NCI-H2081 (cell line): ENCODE measurements at regions not wholly inside any gene's neighbourhood (a gene's known extent, or its start where the extent isn't known, plus 50 kb on each side); places are given as distances from the start of the nearest gene placed in this dataset.
"Not testable (repeated sequence)": the region's sequence is repeated elsewhere in the genome, so short reads cannot be mapped to it uniquely, and the experiment has no call there.

Experiments used
- DNase-seq, 2 experiments: peaks; one replicate each; lab custom pipeline; 2025; lab: John Stamatoyannopoulos, UW

DNA sequence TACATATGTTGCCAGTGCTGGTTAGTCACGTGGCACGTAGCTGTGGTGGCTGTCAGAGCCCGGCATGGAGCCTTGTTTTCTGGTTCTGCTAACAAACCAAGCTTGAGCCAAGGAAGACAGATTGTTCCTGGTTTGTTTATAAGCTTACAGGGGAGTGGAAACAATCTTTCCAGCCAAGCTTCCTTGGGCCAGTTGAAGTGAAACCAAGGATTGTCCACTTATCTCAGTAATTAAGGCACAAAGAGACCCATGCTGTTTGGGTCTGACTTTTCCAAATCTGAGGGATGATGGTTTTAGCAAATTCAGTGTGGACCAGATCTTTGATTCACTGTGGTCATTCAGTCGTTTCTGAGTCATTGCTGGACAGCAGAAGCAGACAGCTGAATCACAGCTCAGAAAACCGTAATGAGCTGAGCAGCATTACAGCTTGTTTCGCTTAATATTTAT lies 297.3 kb upstream of the COBL start:
- DNase-seq: no peak

DNA sequence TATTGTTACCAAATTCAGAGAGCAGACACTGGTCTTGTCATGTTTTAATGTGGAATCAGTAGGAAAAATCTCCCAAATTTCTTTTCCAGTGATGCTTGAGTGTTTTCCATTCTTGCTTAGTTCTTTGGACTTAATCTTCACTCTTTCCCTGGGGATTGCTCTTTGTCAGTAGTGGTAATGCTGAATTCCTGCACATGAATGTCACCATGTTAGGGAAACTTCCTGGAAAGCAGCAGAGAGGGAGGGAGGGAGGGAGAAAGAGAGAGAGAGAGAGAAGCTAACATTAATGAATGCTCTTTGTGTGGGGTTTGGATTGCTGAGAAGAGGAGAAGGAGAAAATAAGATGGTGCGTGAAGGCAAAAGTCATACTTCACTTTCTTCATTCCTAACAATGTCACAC lies 295.3 kb upstream of the COBL start:
- no peak for DNase-seq

DNA sequence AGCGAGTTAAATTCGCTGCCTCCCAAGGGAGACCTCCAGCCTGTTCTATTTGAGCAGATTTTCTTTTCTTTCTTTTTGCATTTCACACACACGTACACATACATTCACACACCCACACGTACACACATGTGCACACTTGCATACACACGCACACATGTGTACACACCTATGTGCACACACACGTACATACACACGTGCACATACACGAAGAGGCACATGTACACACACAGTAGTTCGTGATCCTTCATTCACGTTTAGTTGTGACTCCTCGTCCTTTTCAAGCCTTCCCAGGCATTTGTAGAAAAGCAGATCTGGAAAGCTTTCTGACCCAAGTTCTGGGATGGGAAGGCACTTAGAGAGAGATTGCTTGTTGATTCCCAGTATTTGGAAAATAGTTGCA lies 290.8 kb upstream of the COBL start:
- DNase-seq: no peak

DNA sequence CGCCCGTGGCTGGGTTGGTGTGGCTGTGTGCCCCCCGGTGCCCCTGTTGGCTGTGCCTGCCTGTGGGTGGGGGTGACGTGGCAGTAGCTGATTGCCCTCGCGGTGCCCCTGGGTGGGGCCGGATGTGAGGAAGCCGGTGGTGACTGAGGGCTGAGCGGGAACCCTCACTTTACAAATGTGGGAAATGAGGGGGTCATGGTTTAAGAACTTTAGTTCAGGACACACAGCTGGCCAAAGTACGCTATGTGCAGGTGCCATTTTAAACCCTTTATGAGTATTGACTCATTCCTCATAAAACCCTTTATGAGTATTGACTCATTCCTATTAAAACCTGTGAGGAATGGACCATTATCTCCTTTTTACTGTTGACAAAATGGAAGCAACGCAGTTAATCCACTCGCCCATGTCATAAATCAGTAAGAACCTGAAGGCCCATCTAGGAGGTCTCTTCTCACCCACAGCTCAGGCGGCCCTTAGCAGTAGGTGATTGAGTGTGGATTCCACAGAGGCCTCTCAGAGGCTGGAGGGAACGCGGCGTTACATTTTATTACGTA lies 290.1 kb upstream of the COBL start:
- no peak for DNase-seq

GRCh38 chr7:51602376-51602775 lies 285.8 kb upstream of the COBL start:
- no peak for DNase-seq

DNA sequence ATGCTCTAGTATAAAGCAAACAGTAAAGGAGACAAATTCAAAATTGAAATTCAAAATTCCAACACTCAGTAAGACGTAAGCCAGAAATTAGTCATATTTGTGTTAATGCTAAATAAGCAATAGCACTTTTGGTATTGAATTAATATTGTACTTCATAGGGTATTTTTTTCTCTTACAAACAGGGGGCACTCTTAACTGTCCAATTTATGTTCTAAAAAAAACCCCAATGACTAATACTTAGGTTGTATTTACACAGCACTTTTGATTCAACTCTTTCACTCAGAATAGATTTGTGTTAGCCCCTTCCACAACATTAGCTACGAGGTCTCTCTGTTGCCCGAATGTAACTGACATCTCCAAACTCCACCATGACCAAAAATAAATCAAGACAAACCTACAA lies 284.9 kb upstream of the COBL start:
- DNase-seq: no peak

DNA sequence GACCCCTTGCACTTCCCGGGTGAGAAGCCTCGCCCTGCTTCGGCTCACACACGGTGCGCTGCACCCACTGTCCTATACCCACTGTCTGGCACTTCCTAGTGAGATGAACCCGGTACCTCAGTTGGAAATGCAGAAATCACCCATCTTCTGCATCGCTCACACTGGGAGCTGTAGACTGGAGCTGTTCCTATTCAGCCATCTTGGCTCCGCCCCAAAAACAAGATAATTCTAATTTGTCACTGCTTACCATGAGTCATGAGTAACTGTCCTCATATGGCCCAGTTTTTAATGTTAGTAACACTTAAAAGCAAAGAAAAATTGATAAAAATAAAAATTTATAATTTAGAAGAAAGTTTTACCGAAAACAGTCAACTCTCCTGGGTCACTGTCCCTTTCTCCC lies 283.3 kb upstream of the COBL start:
- DNase-seq: not testable (repeated sequence)

GRCh38 chr7:51593628-51594027 lies 277.0 kb upstream of the COBL start:
- DNase-seq: no peak

- no peak for DNase-seq
These were observed 276.4 kb upstream of the COBL start for GRCh38 chr7:51592842-51593599.

DNA sequence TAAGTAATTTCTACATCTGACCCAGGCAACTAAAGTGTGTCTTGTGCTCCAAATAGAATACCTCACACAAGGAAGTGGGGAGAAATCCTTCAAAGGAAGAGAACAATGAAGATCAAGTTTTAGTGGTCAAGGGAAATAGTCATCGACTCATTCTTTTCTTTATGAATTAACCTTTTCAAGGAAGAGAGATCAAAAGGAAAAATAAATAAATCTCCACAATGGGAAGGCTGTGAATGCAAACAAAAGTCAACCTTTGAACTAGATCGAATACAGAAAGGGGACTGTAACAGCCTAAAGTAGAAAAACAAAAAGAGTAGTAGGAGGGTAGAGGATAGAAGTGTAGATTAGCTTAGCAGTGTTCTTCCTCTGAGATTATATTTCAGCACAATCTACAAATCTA lies 274.6 kb upstream of the COBL start:
- DNase-seq: no peak

DNA sequence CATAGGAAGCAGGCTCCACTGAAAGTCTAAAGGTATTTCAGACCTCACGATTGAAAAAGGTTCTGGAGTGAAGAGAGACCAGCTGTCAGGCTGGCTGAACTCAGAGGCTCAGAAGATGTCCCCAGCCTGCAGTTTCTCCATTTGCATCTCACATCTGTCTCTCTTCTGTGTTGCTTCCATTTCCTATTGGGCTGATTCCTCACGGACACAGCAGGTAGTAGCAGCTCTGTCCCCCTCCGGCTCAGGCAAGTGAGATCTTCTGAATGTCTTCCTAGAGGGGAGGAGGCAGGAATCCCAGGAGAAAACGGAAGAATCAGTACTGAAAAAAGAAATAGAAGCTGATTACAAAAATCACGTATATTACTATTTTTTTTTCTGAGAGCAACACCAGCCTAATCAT lies 274.1 kb upstream of the COBL start:
- no peak for DNase-seq

GRCh38 chr7:51589111-51589510 lies 272.5 kb upstream of the COBL start:
- DNase-seq: no peak

DNA sequence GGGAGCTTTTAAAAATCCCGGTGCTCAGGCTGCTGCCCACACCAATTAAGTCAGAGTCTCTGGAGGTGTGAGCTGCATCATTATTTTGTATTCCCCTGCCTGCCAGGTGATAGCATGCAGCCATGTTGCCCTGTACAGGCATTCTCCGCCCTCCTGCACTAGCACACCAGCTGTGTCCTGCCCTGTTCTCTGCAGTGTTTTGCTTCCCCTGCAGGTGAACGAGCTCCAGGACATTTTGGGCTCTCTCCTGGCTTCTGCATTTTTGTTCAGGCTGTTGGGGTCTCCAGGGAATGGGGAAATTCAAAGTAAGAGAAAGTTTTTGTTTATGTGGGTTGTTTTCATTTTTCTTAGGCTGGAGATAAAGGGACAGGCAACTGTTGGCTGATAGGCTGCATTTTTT lies 271.0 kb upstream of the COBL start:
- DNase-seq: no peak

GRCh38 chr7:51577390-51577789 lies 260.8 kb upstream of the COBL start:
- no peak for DNase-seq

GRCh38 chr7:51569581-51569980 lies 253.0 kb upstream of the COBL start:
- no peak for DNase-seq

DNA sequence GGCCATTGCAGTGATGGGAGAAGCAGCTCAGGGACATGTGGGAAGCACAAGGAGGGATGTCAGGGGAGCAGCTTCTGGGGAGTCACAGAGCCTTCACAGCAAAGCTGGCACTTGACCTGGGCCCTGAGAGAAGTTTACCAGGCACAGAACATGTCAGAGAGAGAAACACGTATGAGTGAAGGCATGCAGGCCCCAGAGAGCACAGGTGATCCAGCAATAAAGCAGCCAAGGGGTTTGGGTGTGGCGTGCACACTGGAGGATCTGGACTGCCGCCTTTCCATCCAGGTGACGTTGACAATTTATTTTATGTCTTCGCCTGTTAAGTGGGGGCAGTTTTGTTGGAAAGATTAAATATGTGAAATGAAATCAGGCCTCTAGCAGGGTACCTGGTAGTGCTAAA lies 252.6 kb upstream of the COBL start:
- DNase-seq: no peak

- no peak for DNase-seq
These were observed 234.5 kb upstream of the COBL start for GRCh38 chr7:51551070-51551469.

DNA sequence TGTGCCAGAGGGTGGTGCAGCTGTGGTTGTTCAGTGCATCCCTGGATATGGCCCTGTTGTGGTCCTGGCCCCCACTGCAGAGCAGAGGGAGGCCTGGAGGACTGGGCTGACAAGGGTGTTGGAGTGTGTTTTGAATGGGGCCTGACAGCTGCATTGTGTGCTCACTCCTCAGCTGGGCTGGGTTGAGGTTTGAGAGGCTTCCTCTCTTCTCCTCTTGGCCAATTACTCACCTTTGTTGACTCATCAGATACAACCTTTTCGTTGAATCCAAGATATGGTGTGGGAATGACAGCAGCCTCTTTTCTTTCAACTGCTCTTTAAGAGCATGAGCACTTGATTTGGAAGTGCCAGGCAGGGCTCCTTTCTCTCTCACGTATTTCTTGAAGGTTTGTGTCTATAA lies 228.5 kb upstream of the COBL start:
- no peak for DNase-seq

GRCh38 chr7:51543801-51544553 lies 227.4 kb upstream of the COBL start:
- DNase-seq: peak; percentile 45 to 65

DNA sequence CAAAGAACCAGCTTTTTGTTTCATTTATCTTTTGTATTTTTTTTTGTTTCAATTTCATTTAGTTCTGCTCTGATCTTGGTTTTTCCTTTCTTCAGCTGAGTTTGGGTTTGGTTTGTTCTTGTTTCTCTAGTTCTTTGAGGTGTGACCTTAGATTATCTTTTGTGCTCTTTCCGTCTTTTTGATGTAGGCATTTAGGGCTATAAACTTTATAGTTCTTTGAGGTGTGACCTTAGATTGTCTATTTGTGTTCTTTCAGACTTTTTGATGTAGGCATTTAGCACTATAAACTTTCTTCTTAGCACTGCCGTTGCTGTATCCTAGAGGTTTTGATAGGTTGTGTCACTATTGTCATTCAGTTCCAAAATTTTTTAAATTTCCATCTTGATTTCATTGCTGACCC lies 224.3 kb upstream of the COBL start:
- DNase-seq: not testable (repeated sequence)

DNA sequence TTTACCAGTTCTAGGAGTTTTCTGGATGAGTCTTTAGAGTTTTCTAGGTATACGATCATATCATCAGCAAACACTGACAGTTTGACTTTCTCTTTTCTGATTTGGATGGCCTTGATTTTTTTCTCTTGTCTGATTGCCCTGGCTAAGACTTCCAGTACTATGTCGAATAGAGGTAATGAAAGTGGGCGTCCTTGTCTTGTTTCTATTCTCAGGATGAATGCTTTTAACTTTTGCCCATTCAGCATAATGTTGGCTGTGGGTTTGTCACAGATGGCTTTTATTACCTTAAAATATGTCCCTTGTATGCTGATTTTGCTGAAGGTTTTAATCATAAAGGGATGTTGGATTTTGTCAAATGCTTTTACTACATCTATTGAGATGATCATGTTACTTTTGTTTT lies 223.2 kb upstream of the COBL start:
- no peak for DNase-seq

DNA sequence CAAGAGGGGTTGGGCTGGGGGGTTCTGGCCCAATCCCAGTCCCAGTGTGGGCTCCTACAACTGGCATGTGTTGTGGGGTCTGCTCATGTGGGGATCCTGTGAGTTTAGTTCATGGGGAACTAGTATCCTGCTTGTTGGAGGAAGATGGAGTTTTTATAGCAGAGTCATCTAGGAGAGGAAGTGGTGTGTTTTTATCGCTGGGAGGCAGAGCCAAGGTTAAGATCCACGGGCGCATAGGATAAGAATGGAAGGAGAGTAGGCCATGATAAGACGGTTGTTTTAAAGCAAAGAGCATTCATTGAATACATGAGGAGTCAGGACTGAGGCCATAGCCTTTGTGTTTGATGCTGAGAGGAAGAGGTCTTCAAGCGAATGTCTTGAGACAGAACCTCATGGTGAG lies 211.6 kb upstream of the COBL start:
- no peak for DNase-seq

DNA sequence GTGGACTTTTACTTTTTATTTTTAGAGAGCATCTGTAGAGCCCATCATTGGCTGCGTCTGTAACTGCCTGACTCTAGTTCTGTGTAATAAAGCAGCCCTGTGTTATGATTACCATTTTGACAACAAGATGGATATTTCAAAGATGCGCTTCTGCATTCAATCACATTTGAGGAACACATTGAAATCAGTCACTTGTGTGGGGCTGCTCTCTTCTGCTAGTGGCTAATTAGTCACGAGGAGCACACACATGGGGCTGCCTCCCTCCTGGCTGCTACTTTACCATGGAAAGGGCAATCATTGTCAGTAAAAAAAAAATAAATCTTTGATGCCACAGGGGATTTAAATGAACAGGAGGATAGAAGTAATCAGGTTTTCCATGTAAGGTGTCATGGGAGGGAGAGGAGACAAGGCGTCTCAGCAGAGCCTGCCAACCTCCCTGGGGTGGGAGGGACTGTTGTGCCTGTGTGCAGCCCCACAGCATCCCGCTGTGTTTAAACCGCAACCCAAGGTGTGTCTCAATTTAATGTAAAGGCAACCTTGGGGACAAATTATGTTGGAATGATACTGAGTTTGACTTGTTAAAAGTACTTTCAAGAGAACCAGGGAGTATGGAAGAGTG lies 205.2 kb upstream of the COBL start:
- DNase-seq: no peak
